RWPE2 (cell line): ENCODE measurements at regions not wholly inside any gene's neighbourhood (a gene's known extent, or its start where the extent isn't known, plus 50 kb on each side); places are given as distances from the start of the nearest gene placed in this dataset.

Experiments used
- ATAC-seq: fragments of 200-7000 bp; cut with Tn5 transposase; 3 replicates; pipeline ENCODE4 v1.9.1; 2021; ENCODE audit warnings: low read depth
- DNase-seq: peaks from one replicate; pipeline ENCODE4 v3.0.0-alpha.2; 2020; ENCODE audit warnings: low spot score
- H3K27ac ChIP-seq: fragments of 450-650 bp; 2 replicates; pipeline ENCODE4 v1.5.1; 2017; ENCODE audit warnings: mild to moderate bottlenecking; ENCODE audit not compliant: poor library complexity, severe bottlenecking
- H3K27me3 ChIP-seq: fragments of 250-450 bp; sonication (Bioruptor Pico); 2 replicates; pipeline ENCODE4 v1.5.1; 2021; ENCODE audit warnings: mild to moderate bottlenecking, moderate library complexity; ENCODE audit not compliant: insufficient read depth, poor library complexity, severe bottlenecking
- H3K36me3 ChIP-seq: fragments of 250-450 bp; sonication (Bioruptor Pico); 2 replicates; pipeline ENCODE4 v1.5.1; 2020; ENCODE audit warnings: low read depth, mild to moderate bottlenecking, moderate library complexity
- H3K4me1 ChIP-seq: fragments of 250-450 bp; sonication (Bioruptor Pico); 2 replicates; pipeline ENCODE4 v1.5.1; 2021; ENCODE audit warnings: mild to moderate bottlenecking, moderate library complexity; ENCODE audit not compliant: insufficient read depth, poor library complexity, severe bottlenecking
- H3K4me3 ChIP-seq: fragments of 250-450 bp; sonication (Bioruptor Pico); 2 replicates; pipeline ENCODE4 v1.5.1; 2021; ENCODE audit warnings: mild to moderate bottlenecking, moderate library complexity; ENCODE audit not compliant: severe bottlenecking
- H3K9me3 ChIP-seq: fragments of 250-450 bp; sonication (Bioruptor Pico); 2 replicates; pipeline ENCODE4 v1.5.1; 2021; ENCODE audit warnings: mild to moderate bottlenecking, moderate library complexity; ENCODE audit not compliant: severe bottlenecking
- CTCF ChIP-seq: fragments of 450-650 bp; IDR thresholded peaks from one replicate; pipeline ENCODE4 v1.5.1; 2017; ENCODE audit warnings: mild to moderate bottlenecking, moderate library complexity; ENCODE audit not compliant: poor library complexity, severe bottlenecking

- H3K9me3 ChIP-seq, result no peaks in the 10 kb centered on the region
- H3K36me3 ChIP-seq, result no peaks in the 10 kb centered on the region
- no peak for DNase-seq
- H3K4me1 ChIP-seq, result no peaks in the 10 kb centered on the region
- ATAC-seq, result no peak
- TF ChIP-seq CTCF, result no peak
- H3K4me3 ChIP-seq, result no peak overlapping the region
- H3K27me3 ChIP-seq, result no peaks in the 10 kb centered on the region
- H3K27ac ChIP-seq, result no peak overlapping the region
Measured at GRCh38 chr18:60209042-60209441, 163.5 kb downstream of the MC4R start.

- Histone ChIP-seq H3K27ac (no peak overlapping the region), H3K4me3 (no peak overlapping the region), H3K27me3 (no peaks in the 10 kb centered on the region), H3K36me3 (no peaks in the 10 kb centered on the region), H3K4me1 (no peaks in the 10 kb centered on the region), H3K9me3 (no peaks in the 10 kb centered on the region)
- TF ChIP-seq CTCF, result no peak
- DNase-seq, result no peak
- ATAC-seq, result no peak
Measured at GRCh38 chr18:60202708-60203107, 169.9 kb downstream of the MC4R start.

- no peak for ATAC-seq
- Histone ChIP-seq H3K9me3 (no peaks in the 10 kb centered on the region), H3K4me1 (no peaks in the 10 kb centered on the region), H3K27ac (no peak overlapping the region), H3K36me3 (no peaks in the 10 kb centered on the region), H3K4me3 (no peak overlapping the region), H3K27me3 (no peaks in the 10 kb centered on the region)
- DNase-seq, result no peak
- no peak for TF ChIP-seq CTCF
Measured at GRCh38 chr18:60200558-60200957, 172.0 kb downstream of the MC4R start.

GRCh38 chr18:60199505-60199904 lies 173.1 kb downstream of the MC4R start:
- TF ChIP-seq CTCF, result no peak
- no peak overlapping the region for H3K4me3 ChIP-seq
- no peaks in the 10 kb centered on the region for H3K36me3 ChIP-seq
- H3K27ac ChIP-seq, result no peak overlapping the region
- no peak for ATAC-seq
- DNase-seq, result no peak
- H3K9me3 ChIP-seq, result no peaks in the 10 kb centered on the region
- H3K4me1 ChIP-seq, result no peaks in the 10 kb centered on the region
- no peaks in the 10 kb centered on the region for H3K27me3 ChIP-seq

GRCh38 chr18:60197671-60198462 lies 174.7 kb downstream of the MC4R start:
- Histone ChIP-seq H3K36me3 (no peaks in the 10 kb centered on the region), H3K4me1 (no peaks in the 10 kb centered on the region), H3K9me3 (no peaks in the 10 kb centered on the region), H3K4me3 (no peak overlapping the region), H3K27ac (no peak overlapping the region), H3K27me3 (no peaks in the 10 kb centered on the region)
- no peak for DNase-seq
- no peak for ATAC-seq
- no peak for TF ChIP-seq CTCF
